Jurkat, Clone E6-1 (cell line): ENCODE measurements at regions not wholly inside any gene's neighbourhood (a gene's known extent, or its start where the extent isn't known, plus 50 kb on each side); places are given as distances from the start of the nearest gene placed in this dataset.
"Not testable (repeated sequence)": the region's sequence is repeated elsewhere in the genome, so short reads cannot be mapped to it uniquely, and the experiment has no call there.

ENCODE experiments used
- DNase-seq: peaks from one replicate; pipeline ENCODE4 v3.0.0-alpha.2; 2011; ENCODE audit warnings: low read depth, low spot score
- H3K4me3 ChIP-seq: 2 replicates; pipeline ENCODE4 v1.5.1; 2011; ENCODE audit warnings: mild to moderate bottlenecking, low read length, control low read depth, moderate library complexity

GRCh38 chr11:98495601-98496000 lies 525.1 kb upstream of the CNTN5 start:
- DNase-seq, result no peak
- no peak overlapping the region for H3K4me3 ChIP-seq

DNA sequence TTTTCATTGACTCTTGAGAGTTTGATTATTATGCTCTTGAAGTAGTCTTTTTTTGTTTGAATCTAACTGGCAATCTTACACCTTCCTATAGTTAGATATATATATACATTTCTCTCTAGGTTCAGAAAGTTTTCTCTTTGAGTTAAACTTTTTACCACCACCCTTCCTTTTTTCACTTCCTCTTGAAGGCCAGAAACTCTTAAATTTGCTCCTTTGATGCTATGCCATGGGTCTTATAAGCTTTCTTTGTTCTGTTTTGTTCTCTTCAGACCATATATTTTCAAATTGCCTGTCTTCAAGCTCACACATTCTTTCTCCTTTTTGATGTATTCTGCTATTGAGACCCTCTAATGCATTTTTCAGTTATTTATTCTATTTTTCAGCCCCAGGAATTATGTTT lies 513.5 kb upstream of the CNTN5 start:
- DNase-seq, result no peak
- H3K4me3 ChIP-seq, result no peak overlapping the region

- DNase-seq, result no peak
- no peak overlapping the region for H3K4me3 ChIP-seq
These were observed 507.8 kb upstream of the CNTN5 start for GRCh38 chr11:98512938-98513337.

- no peak overlapping the region for H3K4me3 ChIP-seq
- DNase-seq, result no peak
These were observed 489.2 kb upstream of the CNTN5 start for GRCh38 chr11:98531576-98531975.

DNA sequence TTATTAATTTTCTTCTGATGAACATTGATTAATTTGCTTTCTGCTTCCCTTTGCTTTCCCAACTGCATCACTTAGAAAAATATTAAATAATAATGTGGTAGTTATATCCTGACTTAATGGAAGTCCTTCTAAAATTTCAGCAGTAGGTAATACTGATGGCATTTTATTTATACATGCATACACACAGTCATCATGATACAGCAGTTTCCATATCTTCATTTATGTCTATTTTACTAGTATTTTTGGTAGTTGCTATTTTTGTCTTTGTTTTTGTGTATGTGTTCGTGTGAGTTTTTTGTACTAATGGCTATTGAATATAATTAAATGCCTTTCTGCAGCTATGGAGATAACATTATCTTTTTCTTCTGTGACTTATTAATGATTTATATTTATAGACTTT lies 484.7 kb upstream of the CNTN5 start:
- no peak for DNase-seq
- H3K4me3 ChIP-seq, result no peak overlapping the region

- not testable (repeated sequence) for DNase-seq, H3K4me3 ChIP-seq
These were observed 482.4 kb upstream of the CNTN5 start for GRCh38 chr11:98538358-98538757.

- DNase-seq, result no peak
- no peak overlapping the region for H3K4me3 ChIP-seq
These were observed 475.1 kb upstream of the CNTN5 start for GRCh38 chr11:98545544-98546175.

- no peak overlapping the region for H3K4me3 ChIP-seq
- DNase-seq, result no peak
These were observed 471.2 kb upstream of the CNTN5 start for GRCh38 chr11:98549571-98549970.

GRCh38 chr11:98559961-98560360 lies 460.8 kb upstream of the CNTN5 start:
- DNase-seq, result no peak
- no peak overlapping the region for H3K4me3 ChIP-seq

GRCh38 chr11:98561252-98561651 lies 459.5 kb upstream of the CNTN5 start:
- no peak for DNase-seq
- no peak overlapping the region for H3K4me3 ChIP-seq

GRCh38 chr11:98561877-98562395 lies 458.8 kb upstream of the CNTN5 start:
- DNase-seq, result no peak
- no peak overlapping the region for H3K4me3 ChIP-seq

- no peak overlapping the region for H3K4me3 ChIP-seq
- DNase-seq, result no peak
These were observed 456.5 kb upstream of the CNTN5 start for GRCh38 chr11:98564233-98564632.

DNA sequence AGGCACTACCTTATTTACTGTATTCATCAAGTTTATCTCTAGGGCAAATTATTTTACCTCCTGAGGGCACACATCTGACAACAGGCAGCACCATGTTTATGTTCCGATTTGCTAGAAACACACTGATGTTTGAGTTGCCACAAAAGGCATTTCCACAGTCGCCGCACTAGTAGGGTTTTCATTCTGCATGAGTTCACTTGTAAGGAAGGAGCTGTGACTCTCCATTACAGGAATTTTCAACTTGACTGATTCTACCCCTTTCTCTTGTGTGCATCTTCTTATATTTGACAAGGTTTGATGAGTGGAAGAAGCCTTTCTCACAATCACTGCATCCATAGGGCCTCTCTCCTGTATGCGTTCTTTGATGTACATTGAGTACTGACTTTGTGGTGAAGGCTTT lies 455.9 kb upstream of the CNTN5 start:
- no peak for DNase-seq
- no peak overlapping the region for H3K4me3 ChIP-seq

DNA sequence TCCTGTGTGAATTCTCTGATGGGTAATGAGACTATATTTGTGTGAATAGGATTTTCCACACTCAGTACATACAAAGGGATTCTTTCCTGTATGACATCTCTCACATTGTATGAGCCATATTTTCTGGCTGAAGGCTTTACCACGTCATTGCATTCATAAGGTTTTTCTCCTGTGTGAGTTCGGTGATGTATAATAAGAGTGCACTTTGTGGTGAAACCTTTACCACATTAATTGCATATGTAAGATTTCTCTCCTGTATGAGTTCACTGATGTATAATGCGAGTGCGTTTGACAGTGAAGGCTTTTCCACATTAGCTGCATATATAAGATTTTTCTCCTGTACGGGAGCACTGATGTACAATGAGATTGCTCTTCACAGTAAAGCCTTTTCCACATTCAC lies 455.4 kb upstream of the CNTN5 start:
- DNase-seq, result no peak
- no peak overlapping the region for H3K4me3 ChIP-seq

DNA sequence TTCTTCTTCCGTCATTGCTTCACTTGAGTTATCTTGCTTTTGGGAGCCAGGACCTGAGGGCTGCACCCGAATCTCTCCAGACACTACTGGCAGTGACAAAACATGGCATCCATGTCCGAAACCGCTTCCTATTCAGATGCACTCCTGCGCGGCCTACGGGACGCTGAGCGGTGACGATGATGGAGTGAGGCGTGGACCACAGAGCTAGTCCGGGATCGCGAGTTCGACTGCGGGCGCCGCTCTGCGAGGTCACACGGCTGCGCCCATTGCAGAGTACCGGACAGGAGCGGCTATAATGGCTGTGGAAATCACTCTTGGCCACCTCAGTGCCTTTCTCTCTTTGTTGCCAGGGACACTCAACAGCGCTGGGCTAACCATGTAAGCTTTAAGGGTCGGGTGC lies 453.8 kb upstream of the CNTN5 start:
- no peak for DNase-seq
- no peak overlapping the region for H3K4me3 ChIP-seq

DNA sequence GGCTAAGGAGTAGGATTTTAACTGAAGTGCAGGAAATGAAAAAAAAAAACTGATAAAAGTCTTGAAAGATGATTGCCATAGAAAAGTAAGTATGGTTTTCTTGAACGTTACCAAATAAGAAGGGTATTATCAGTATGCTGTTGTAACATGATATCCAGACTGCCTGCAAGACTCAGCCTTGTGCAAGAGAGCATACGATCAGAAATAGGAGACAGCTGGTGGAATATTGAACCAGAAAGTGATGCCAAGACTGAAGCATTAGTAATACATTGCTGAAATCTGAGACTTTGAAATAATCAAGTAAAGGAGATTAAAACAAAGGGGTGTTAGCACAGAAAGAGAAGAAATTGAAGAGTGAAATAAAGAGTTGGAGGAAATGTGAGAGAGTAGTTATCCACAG lies 452.7 kb upstream of the CNTN5 start:
- no peak for DNase-seq

GRCh38 chr11:98572941-98573340 lies 447.8 kb upstream of the CNTN5 start:
- no peak for DNase-seq
- no peak overlapping the region for H3K4me3 ChIP-seq

More for the DNA sequence above, 452.7 kb upstream of the CNTN5 start:
- no peak overlapping the region for H3K4me3 ChIP-seq

GRCh38 chr11:98587884-98588283 lies 432.9 kb upstream of the CNTN5 start:
- no peak overlapping the region for H3K4me3 ChIP-seq
- no peak for DNase-seq

- no peak for DNase-seq
- H3K4me3 ChIP-seq, result no peak overlapping the region
These were observed 430.8 kb upstream of the CNTN5 start for GRCh38 chr11:98589967-98590366.

GRCh38 chr11:98600103-98600502 lies 420.6 kb upstream of the CNTN5 start:
- no peak overlapping the region for H3K4me3 ChIP-seq
- no peak for DNase-seq
